AG08396 (cell line): ENCODE measurements at regions not wholly inside any gene's neighbourhood (a gene's known extent, or its start where the extent isn't known, plus 50 kb on each side); places are given as distances from the start of the nearest gene placed in this dataset.
"Not testable (repeated sequence)": the region's sequence is repeated elsewhere in the genome, so short reads cannot be mapped to it uniquely, and the experiment has no call there.

ENCODE experiments used
- DNase-seq: peaks from one replicate; pipeline ENCODE4 v3.0.0; 2012; ENCODE audit warnings: low spot score, mixed read lengths

- no peak for DNase-seq
Observed at GRCh38 chr7:145919712-145920111, 196.9 kb upstream of the CNTNAP2 start.

GRCh38 chr7:145916776-145917175, 199.8 kb upstream of the CNTNAP2 start:
- DNase-seq: no peak

GRCh38 chr7:145915679-145916078, 200.9 kb upstream of the CNTNAP2 start:
- DNase-seq: no peak

- no peak for DNase-seq
Observed at GRCh38 chr7:145909991-145910513, 206.5 kb upstream of the CNTNAP2 start.

- no peak for DNase-seq
Observed at GRCh38 chr7:145903658-145904057, 212.9 kb upstream of the CNTNAP2 start.

- no peak for DNase-seq
Observed at GRCh38 chr7:145902123-145902522, 214.5 kb upstream of the CNTNAP2 start.

GRCh38 chr7:145899938-145900337, 216.7 kb upstream of the CNTNAP2 start:
- no peak for DNase-seq

- DNase-seq: no peak
Observed at GRCh38 chr7:145893925-145894535, 222.6 kb upstream of the CNTNAP2 start.

- DNase-seq: no peak
Observed at GRCh38 chr7:145884716-145885514, 231.7 kb upstream of the CNTNAP2 start.

- DNase-seq: no peak
Observed at GRCh38 chr7:145876376-145876775, 240.2 kb upstream of the CNTNAP2 start.

GRCh38 chr7:145875267-145875666, 241.3 kb upstream of the CNTNAP2 start:
- DNase-seq: no peak

GRCh38 chr7:145868935-145869334, 247.7 kb upstream of the CNTNAP2 start:
- DNase-seq: no peak

- no peak for DNase-seq
Observed at GRCh38 chr7:145862212-145862611, 254.4 kb upstream of the CNTNAP2 start.

GRCh38 chr7:145860809-145861208, 255.8 kb upstream of the CNTNAP2 start:
- no peak for DNase-seq

GRCh38 chr7:145850636-145851035, 266.0 kb upstream of the CNTNAP2 start:
- DNase-seq: no peak

- DNase-seq: no peak
Observed at GRCh38 chr7:145848691-145849090, 267.9 kb upstream of the CNTNAP2 start.

- no peak for DNase-seq
Observed at GRCh38 chr7:145845345-145845744, 271.3 kb upstream of the CNTNAP2 start.

GRCh38 chr7:145839814-145840213, 276.8 kb upstream of the CNTNAP2 start:
- DNase-seq: no peak

- no peak for DNase-seq
Observed at GRCh38 chr7:145831616-145832206, 284.9 kb upstream of the CNTNAP2 start.

- no peak for DNase-seq
Observed at GRCh38 chr7:145817687-145818086, 298.9 kb upstream of the CNTNAP2 start.

- DNase-seq: no peak
Observed at GRCh38 chr7:145812218-145812617, 304.4 kb upstream of the CNTNAP2 start.

GRCh38 chr7:145805496-145805895, 311.1 kb upstream of the CNTNAP2 start:
- not testable (repeated sequence) for DNase-seq

- no peak for DNase-seq
Observed at GRCh38 chr7:145797507-145797906, 319.1 kb upstream of the CNTNAP2 start.
